Left ventricle myocardium inferior (tissue), 1 donor: ENCODE measurements at regions not wholly inside any gene's neighbourhood (a gene's known extent, or its start where the extent isn't known, plus 50 kb on each side); places are given as distances from the start of the nearest gene placed in this dataset.

Experiments
- DNase-seq: peaks from one replicate; pipeline ENCODE4 v3.0.0-alpha.2; 2020
- H3K27ac ChIP-seq: fragments of 200-600 bp; replicated peaks from 2 replicates; pipeline ENCODE4 v1.8.0; 2021
- H3K27me3 ChIP-seq: fragments of 200-600 bp; 2 replicates; pipeline ENCODE4 v1.8.0; 2021; ENCODE audit warnings: low read depth
- H3K36me3 ChIP-seq: fragments of 200-600 bp; 2 replicates; pipeline ENCODE4 v1.8.0; 2021
- H3K4me1 ChIP-seq: fragments of 200-600 bp; 2 replicates; pipeline ENCODE4 v1.8.0; 2021
- H3K4me3 ChIP-seq: fragments of 200-600 bp; 2 replicates; pipeline ENCODE4 v1.8.0; 2021; ENCODE audit warnings: mild to moderate bottlenecking, moderate library complexity
- H3K9me3 ChIP-seq: fragments of 200-600 bp; replicated peaks from 2 replicates; pipeline ENCODE4 v1.8.0; 2021
- CTCF ChIP-seq: fragments of 200-600 bp; IDR thresholded peaks from 2 replicates; pipeline ENCODE4 v1.8.0; 2021; ENCODE audit warnings: antibody characterized with exemption, mild to moderate bottlenecking, borderline replicate concordance
- intact Hi-C: fragments of 100-400 bp; cut with micrococcal nuclease; formaldehyde crosslinking; loops from one replicate; pipeline ENCODE4 v1.11.0; 2022
- donor health status: DM: no; HTN: yes; CAD: no; lungs with severe emphysema.

GRCh38 chr13:22143671-22144070, 472.8 kb downstream of the FGF9 start:
- H3K36me3 ChIP-seq = no peaks in the 10 kb centered on the region
- no peak for DNase-seq

GRCh38 chr13:22144806-22145205, 473.9 kb downstream of the FGF9 start:
- intact Hi-C loops = no loop called here
- Histone ChIP-seq H3K27ac (no peak overlapping the region), H3K27me3 (no peaks in the 10 kb centered on the region), H3K9me3 (no peaks in the 10 kb centered on the region), H3K36me3 (no peaks in the 10 kb centered on the region), H3K4me1 (no peaks in the 10 kb centered on the region), H3K4me3 (no peak overlapping the region)
- no peak for DNase-seq
- no peak for TF ChIP-seq CTCF

More at GRCh38 chr13:22143671-22144070, 472.8 kb downstream of the FGF9 start:
- Histone ChIP-seq H3K27me3 (no peaks in the 10 kb centered on the region), H3K27ac (no peak overlapping the region), H3K4me1 (no peaks in the 10 kb centered on the region), H3K4me3 (no peak overlapping the region), H3K9me3 (no peaks in the 10 kb centered on the region)
- TF ChIP-seq CTCF = no peak
- intact Hi-C loops = no loop called here

GRCh38 chr13:22148187-22148586, 477.3 kb downstream of the FGF9 start:
- no peak for TF ChIP-seq CTCF
- Histone ChIP-seq H3K27me3 (peaks cover 7% of the 10 kb centered on the region), H3K4me1 (no peaks in the 10 kb centered on the region), H3K36me3 (no peaks in the 10 kb centered on the region), H3K4me3 (no peak overlapping the region), H3K27ac (no peak overlapping the region), H3K9me3 (no peaks in the 10 kb centered on the region)
- DNase-seq = no peak
- intact Hi-C loops = no loop called here

GRCh38 chr13:22152751-22153150, 481.9 kb downstream of the FGF9 start:
- TF ChIP-seq CTCF = no peak
- no peak for DNase-seq
- Histone ChIP-seq H3K9me3 (no peaks in the 10 kb centered on the region), H3K4me3 (no peak overlapping the region), H3K4me1 (no peaks in the 10 kb centered on the region), H3K36me3 (no peaks in the 10 kb centered on the region), H3K27ac (no peak overlapping the region), H3K27me3 (peaks cover 7% of the 10 kb centered on the region)
- intact Hi-C loops = no loop called here

- no peak for DNase-seq
- H3K27ac ChIP-seq = no peak overlapping the region
- peaks cover 7% of the 10 kb centered on the region for H3K27me3 ChIP-seq
- intact Hi-C loops = no loop called here
- TF ChIP-seq CTCF = no peak
- no peaks in the 10 kb centered on the region for H3K36me3 ChIP-seq
- no peaks in the 10 kb centered on the region for H3K9me3 ChIP-seq
- H3K4me3 ChIP-seq = no peak overlapping the region
- no peaks in the 10 kb centered on the region for H3K4me1 ChIP-seq
Measured at GRCh38 chr13:22154041-22154440, 483.2 kb downstream of the FGF9 start.

- no peak overlapping the region for H3K4me3 ChIP-seq
- DNase-seq = no peak
- no peaks in the 10 kb centered on the region for H3K4me1 ChIP-seq
- intact Hi-C loops = no loop called here
- H3K9me3 ChIP-seq = peaks cover 7% of the 10 kb centered on the region
- no peak for TF ChIP-seq CTCF
- no peaks in the 10 kb centered on the region for H3K36me3 ChIP-seq
- no peaks in the 10 kb centered on the region for H3K27me3 ChIP-seq
- H3K27ac ChIP-seq = no peak overlapping the region
Measured at GRCh38 chr13:22161871-22162270, 491.0 kb downstream of the FGF9 start.
